ENCODE measurements at regions not wholly inside any gene's neighbourhood (a gene's known extent, or its start where the extent isn't known, plus 50 kb on each side); places are given as distances from the start of the nearest gene placed in this dataset.

- Histone ChIP-seq H3K36me3 (ENCODE audit: low read length) (no peaks in the 10 kb centered on the region), H3K9me3 (ENCODE audit: insufficient read depth, low read length) (no peaks in the 10 kb centered on the region), H3K4me2 (ENCODE audit: low read depth, low read length, poor library complexity, severe bottlenecking) (no peak overlapping the region), H3K9me2 (replicated peaks; ENCODE audit: insufficient read depth, low read length) (no peaks in the 10 kb centered on the region), H3K27me3 (ENCODE audit: low read length) (no peaks in the 10 kb centered on the region), H3K4me3 (ENCODE audit: insufficient read depth, low read length, poor library complexity, severe bottlenecking) (no peak overlapping the region), H3K79me2 (ENCODE audit: insufficient read depth, low read length) (no peaks in the 10 kb centered on the region), H3F3A (ENCODE audit: insufficient read depth) (no peaks in the 10 kb centered on the region), H3K27ac (ENCODE audit: low read depth, low read length) (no peak overlapping the region), H4K20me1 (ENCODE audit: low read depth, low read length) (no peaks in the 10 kb centered on the region), H3K9ac (ENCODE audit: low read length) (no peak overlapping the region), H2AFZ (ENCODE audit: low read depth, low read length, severe bottlenecking) (no peak overlapping the region)
- no peak for TF ChIP-seq EZH2phosphoT487 (conservative IDR thresholded peaks at IDR 0.05; ENCODE audit: low read length)
- TF ChIP-seq CTCF (IDR thresholded peaks at IDR 0.05; ENCODE audit: insufficient read depth, low read length, poor library complexity, severe bottlenecking): no peak
These were observed 336.9 kb upstream of the UMPS start for GRCh38 chr3:124393340-124393739.

- H3K27ac ChIP-seq (ENCODE audit: low read depth, low read length): no peak overlapping the region
- no peaks in the 10 kb centered on the region for H3K27me3 ChIP-seq (ENCODE audit: low read length)
- no peak overlapping the region for H2AFZ ChIP-seq (ENCODE audit: low read depth, low read length, severe bottlenecking)
- no peak overlapping the region for H3K4me2 ChIP-seq (ENCODE audit: low read depth, low read length, poor library complexity, severe bottlenecking)
- H3K9me2 ChIP-seq (replicated peaks; ENCODE audit: insufficient read depth, low read length): no peaks in the 10 kb centered on the region
- no peaks in the 10 kb centered on the region for H3F3A ChIP-seq (ENCODE audit: insufficient read depth)
- no peak for TF ChIP-seq CTCF (IDR thresholded peaks at IDR 0.05; ENCODE audit: insufficient read depth, low read length, poor library complexity, severe bottlenecking)
- TF ChIP-seq EZH2phosphoT487 (conservative IDR thresholded peaks at IDR 0.05; ENCODE audit: low read length): no peak
- no peaks in the 10 kb centered on the region for H3K36me3 ChIP-seq (ENCODE audit: low read length)
- H4K20me1 ChIP-seq (ENCODE audit: low read depth, low read length): no peaks in the 10 kb centered on the region
- H3K4me3 ChIP-seq (ENCODE audit: insufficient read depth, low read length, poor library complexity, severe bottlenecking): no peak overlapping the region
- H3K9ac ChIP-seq (ENCODE audit: low read length): no peak overlapping the region
- H3K79me2 ChIP-seq (ENCODE audit: insufficient read depth, low read length): no peaks in the 10 kb centered on the region
- H3K9me3 ChIP-seq (ENCODE audit: insufficient read depth, low read length): no peaks in the 10 kb centered on the region
These were observed 335.1 kb upstream of the UMPS start for GRCh38 chr3:124395162-124395561.

- H3K9ac ChIP-seq (ENCODE audit: low read length): no peak overlapping the region
- H3K36me3 ChIP-seq (ENCODE audit: low read length): no peaks in the 10 kb centered on the region
- H3K27ac ChIP-seq (ENCODE audit: low read depth, low read length): no peak overlapping the region
- H4K20me1 ChIP-seq (ENCODE audit: low read depth, low read length): no peaks in the 10 kb centered on the region
- no peaks in the 10 kb centered on the region for H3K79me2 ChIP-seq (ENCODE audit: insufficient read depth, low read length)
- no peak overlapping the region for H2AFZ ChIP-seq (ENCODE audit: low read depth, low read length, severe bottlenecking)
- no peaks in the 10 kb centered on the region for H3K9me3 ChIP-seq (ENCODE audit: insufficient read depth, low read length)
- TF ChIP-seq EZH2phosphoT487 (conservative IDR thresholded peaks at IDR 0.05; ENCODE audit: low read length): no peak
- no peak for TF ChIP-seq CTCF (IDR thresholded peaks at IDR 0.05; ENCODE audit: insufficient read depth, low read length, poor library complexity, severe bottlenecking)
- H3K4me2 ChIP-seq (ENCODE audit: low read depth, low read length, poor library complexity, severe bottlenecking): no peak overlapping the region
- H3K4me3 ChIP-seq (ENCODE audit: insufficient read depth, low read length, poor library complexity, severe bottlenecking): no peak overlapping the region
- H3K27me3 ChIP-seq (ENCODE audit: low read length): no peaks in the 10 kb centered on the region
- H3F3A ChIP-seq (ENCODE audit: insufficient read depth): no peaks in the 10 kb centered on the region
- no peaks in the 10 kb centered on the region for H3K9me2 ChIP-seq (replicated peaks; ENCODE audit: insufficient read depth, low read length)
These were observed 334.5 kb upstream of the UMPS start for GRCh38 chr3:124395584-124396338.

All from SU-DHL-6 (cell line).